Ovary (tissue), 7 donors: ENCODE measurements at regions not wholly inside any gene's neighbourhood (a gene's known extent, or its start where the extent isn't known, plus 50 kb on each side); places are given as distances from the start of the nearest gene placed in this dataset.

Source experiments
- DNase-seq, 5 donors: peaks; one replicate each; pipeline ENCODE4 v3.0.0-alpha.2; 2019 to 2020
- H3K27ac ChIP-seq, 2 donors: fragments of 200-600 bp; one replicate each; pipeline versions ENCODE4 v1.5.1 to v1.8.0; 2019 to 2022
- H3K27me3 ChIP-seq: fragments of 200-600 bp; one replicate; pipeline ENCODE4 v1.8.0; 2022
- H3K36me3 ChIP-seq: fragments of 200-600 bp; sonication (generic); one replicate; pipeline ENCODE4 v1.5.1; 2019
- H3K4me1 ChIP-seq: one replicate; pipeline ENCODE4 v1.8.1; 2013; ENCODE audit warnings: mild to moderate bottlenecking, moderate library complexity; ENCODE audit not compliant: insufficient read depth
- H3K4me3 ChIP-seq: fragments of 200-600 bp; sonication (generic); one replicate; pipeline ENCODE4 v1.5.1; 2017
- H3K9me3 ChIP-seq, 2 donors: fragments of 200-600 bp in 1 of 2; sonication (generic) in 1 of 2; one replicate each; pipeline versions ENCODE4 v1.5.1 to v1.8.1; 2013 to 2019; ENCODE audit warnings: mild to moderate bottlenecking in 1 of 2, moderate library complexity in 1 of 2
- CTCF ChIP-seq, 3 donors: fragments of 450-650 bp in 2 of 3; fragments of 200-600 bp in 1 of 3; IDR thresholded peaks; one replicate each; pipeline versions ENCODE4 v1.5.1 to v1.8.0; 2016 to 2022; ENCODE audit warnings: antibody characterized with exemption in 3 of 3, mild to moderate bottlenecking in 1 of 3
- EP300 ChIP-seq: sonication (generic); formaldehyde crosslinking; IDR thresholded peaks from one replicate; pipeline ENCODE4 v1.6.1; 2017; ENCODE audit warnings: antibody characterized with exemption
- POLR2A ChIP-seq: fragments of 450-650 bp; IDR thresholded peaks from one replicate; pipeline ENCODE4 v1.6.1; 2017; ENCODE audit warnings: antibody characterized with exemption, mild to moderate bottlenecking, moderate library complexity
- WGBS, 3 donors: extraction: QIAGEN DNeasy Blood & Tissue Kit in 1 of 3; methylation state at CpG; one replicate each; pipeline versions ENCODE4 v1.1.5 to v1.1.7; 2013 to 2017; 5-methylcytosine and 5-hydroxymethylcytosine counted together
- intact Hi-C, 4 donors: fragments of 100-400 bp; cut with DNase I; formaldehyde crosslinking; loops; one replicate each; pipeline versions ENCODE4 v1.11.0 to v1.15.1; 2022 to 2023
- donor health status: DM: no; HTN: no; CAD: no; lungs with moderate emphysema.
- donor health status: DM: no; HTN: no; CAD: no.
- donor health status: Bipolar disorder and iron deficiency.
- donor health status: DM: no; HTN: no; CAD: no.
- donor health status: DM: yes; HTN: yes; CAD: no.

GRCh38 chr12:89895591-89895990 lies 187.0 kb upstream of the ATP2B1 start:
- Histone ChIP-seq H3K36me3 (no peaks in the 10 kb centered on the region), H3K27ac (no peak overlapping the region), H3K4me1 (no peaks in the 10 kb centered on the region), H3K9me3 (no peaks in the 10 kb centered on the region), H3K27me3 (no peaks in the 10 kb centered on the region), H3K4me3 (no peak overlapping the region)
- intact Hi-C loops, result no loop called here
- WGBS, 3 donors, result 53 to 62% (median 58%) methylated on average over 2 of the region's 2 CpGs
- DNase-seq, result no peak
- TF ChIP-seq EP300, result no peak
- TF ChIP-seq POLR2A, result no peak
- no peak for TF ChIP-seq CTCF (IDR thresholded peaks at IDR 0.05)

- Histone ChIP-seq H3K4me3 (no peak overlapping the region), H3K27ac (no peak overlapping the region), H3K36me3 (no peaks in the 10 kb centered on the region), H3K4me1 (no peaks in the 10 kb centered on the region), H3K9me3 (no peaks in the 10 kb centered on the region), H3K27me3 (no peaks in the 10 kb centered on the region)
- 76 to 89% (median 87%) methylated on average over 5 of the region's 5 CpGs for WGBS, 3 donors
- no peak for TF ChIP-seq CTCF (IDR thresholded peaks at IDR 0.05)
- no peak for TF ChIP-seq POLR2A
- no peak for TF ChIP-seq EP300
- intact Hi-C loops, result no loop called here
- DNase-seq, result no peak
Measured at GRCh38 chr12:89895101-89895500, 186.5 kb upstream of the ATP2B1 start.

- Histone ChIP-seq H3K4me1 (no peaks in the 10 kb centered on the region), H3K27me3 (no peaks in the 10 kb centered on the region), H3K27ac (no peak overlapping the region), H3K4me3 (no peak overlapping the region), H3K9me3 (no peaks in the 10 kb centered on the region), H3K36me3 (no peaks in the 10 kb centered on the region)
- intact Hi-C loops, result no loop called here
- DNase-seq, result no peak
- TF ChIP-seq EP300 (no peak), CTCF (IDR thresholded peaks at IDR 0.05) (no peak), POLR2A (no peak)
- 94 to 98% (median 94%) methylated on average over 1 of the region's 1 CpG for WGBS, 3 donors
Measured at GRCh38 chr12:89893972-89894706, 185.5 kb upstream of the ATP2B1 start.

- Histone ChIP-seq H3K9me3 (no peaks in the 10 kb centered on the region), H3K27ac (no peak overlapping the region), H3K36me3 (no peaks in the 10 kb centered on the region), H3K4me1 (no peaks in the 10 kb centered on the region), H3K4me3 (no peak overlapping the region), H3K27me3 (no peaks in the 10 kb centered on the region)
- DNase-seq, result no peak
- intact Hi-C loops, result no loop called here
- no peak for TF ChIP-seq POLR2A
- no peak for TF ChIP-seq CTCF (IDR thresholded peaks at IDR 0.05)
- TF ChIP-seq EP300, result no peak
Measured at GRCh38 chr12:89892436-89892835, 183.8 kb upstream of the ATP2B1 start.
